ENCODE measurements at regions not wholly inside any gene's neighbourhood (a gene's known extent, or its start where the extent isn't known, plus 50 kb on each side); places are given as distances from the start of the nearest gene placed in this dataset.
A peak's percentile ranks its signal among the peaks of the same experiment; 100 is the strongest.

DNA sequence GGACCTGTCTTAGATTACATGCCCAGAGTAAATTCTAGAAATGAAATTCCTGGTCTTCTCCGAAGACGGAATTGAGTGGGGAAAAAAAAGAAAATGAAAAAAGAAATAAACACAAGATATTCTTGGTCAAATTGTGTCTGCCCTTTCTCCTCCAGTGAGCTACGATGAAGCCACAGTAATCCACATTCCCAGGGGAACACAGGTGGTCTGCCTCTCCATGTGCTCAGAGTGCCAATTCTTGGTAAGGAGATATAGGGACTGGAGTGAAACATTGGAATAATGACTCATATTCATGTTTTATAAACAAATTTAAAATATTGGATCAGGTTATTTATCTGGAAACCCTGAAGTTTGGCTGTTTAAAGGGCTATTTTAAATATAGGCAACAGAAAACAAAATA lies 54.2 kb upstream of the MGST2 start:
- DNase-seq (ENCODE audit: low spot score) = no peak

DNA sequence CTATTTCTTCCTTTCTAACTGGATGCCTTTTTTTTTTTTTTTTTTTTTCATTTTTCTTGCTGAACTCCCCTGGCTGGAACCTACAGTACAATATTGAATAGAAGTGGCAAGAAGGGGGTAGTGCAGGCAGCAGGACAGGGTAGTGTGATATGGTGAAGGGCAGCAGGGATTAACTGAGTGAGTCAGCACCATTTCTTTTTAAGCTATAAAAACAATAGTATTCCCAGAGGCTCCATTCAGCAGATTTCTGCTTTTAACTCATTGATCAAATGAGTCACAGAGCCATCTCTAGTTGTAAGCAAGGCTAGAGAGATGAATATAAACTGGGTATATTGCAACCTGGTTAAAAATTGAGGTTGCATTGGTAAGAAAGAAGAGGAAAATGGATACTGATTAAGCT lies 53.6 kb upstream of the SETD7 start:
- DNase-seq (ENCODE audit: low spot score) = peak; percentile 46

DNA sequence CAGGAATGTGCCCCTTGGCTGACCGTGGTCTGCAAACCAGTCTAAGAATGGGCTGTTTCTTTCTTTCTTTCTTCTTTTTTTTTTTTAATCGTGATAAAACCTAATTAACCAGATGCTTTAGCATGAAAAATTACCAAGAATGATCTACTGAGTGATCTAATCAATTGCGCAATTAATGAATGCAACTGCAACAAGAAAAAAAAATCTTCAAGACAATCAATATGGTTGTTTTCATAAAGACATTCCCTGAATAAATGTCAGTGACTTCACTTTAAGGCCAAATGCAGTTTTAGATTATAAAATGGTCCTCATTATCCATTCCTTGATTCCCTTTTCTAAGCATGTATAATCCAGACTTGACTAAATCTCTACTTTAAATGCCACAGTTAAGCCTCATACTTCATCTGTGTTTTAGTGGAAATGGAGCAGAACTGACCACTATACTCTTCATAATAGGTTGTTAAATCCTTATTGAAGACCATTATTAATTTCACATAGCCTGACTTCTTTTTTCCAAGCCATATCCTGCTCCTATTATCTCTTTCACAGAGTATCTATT lies 51.6 kb upstream of the SETD7 start:
- DNase-seq (ENCODE audit: low spot score) = no peak

DNA sequence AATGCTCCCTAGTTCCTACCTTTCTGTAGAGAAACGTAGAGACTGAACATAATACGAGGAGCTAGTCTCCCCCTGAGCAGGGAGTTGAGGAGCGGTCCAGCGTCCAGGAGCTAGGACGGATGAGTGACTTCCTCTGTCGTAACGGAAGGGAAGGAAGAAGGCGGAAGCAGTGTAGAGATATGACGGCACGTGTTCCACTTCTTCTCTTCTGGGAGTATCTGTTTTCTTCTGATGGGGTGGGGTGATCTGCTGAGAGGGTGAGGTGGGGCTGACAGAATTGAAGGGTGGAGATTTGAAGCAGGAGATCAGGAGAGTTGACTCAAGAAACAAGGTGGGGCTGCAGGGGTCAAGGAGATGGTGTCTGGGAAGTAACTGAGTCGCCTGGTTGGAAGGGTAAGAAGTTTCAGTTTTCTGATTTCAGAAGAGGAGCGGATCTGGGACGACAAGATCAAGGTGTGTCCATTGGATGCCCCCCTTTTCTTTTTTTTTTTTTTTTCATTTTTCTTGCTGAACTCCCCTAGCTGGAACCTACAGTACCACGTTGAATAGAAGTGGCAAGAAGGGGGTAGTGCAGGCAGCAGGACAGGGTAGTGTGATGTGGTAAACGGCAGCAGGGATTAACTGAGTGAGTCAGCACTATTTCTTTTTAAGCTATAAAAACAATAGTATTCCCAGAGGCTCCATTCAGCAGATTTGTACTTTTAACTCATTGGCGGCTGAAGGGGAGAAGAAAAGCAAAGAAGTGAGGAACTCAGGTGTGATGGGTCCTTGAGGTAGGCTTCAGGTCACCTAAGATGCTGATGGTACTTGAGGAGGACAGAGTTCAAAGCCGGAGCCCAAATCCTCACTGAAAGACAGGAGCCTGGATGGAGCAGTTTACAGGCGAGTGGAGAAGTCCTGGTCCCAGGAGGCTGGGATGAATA lies 50.8 kb upstream of the SETD7 start:
- peak; percentile 58 for DNase-seq (ENCODE audit: low spot score)

DNA sequence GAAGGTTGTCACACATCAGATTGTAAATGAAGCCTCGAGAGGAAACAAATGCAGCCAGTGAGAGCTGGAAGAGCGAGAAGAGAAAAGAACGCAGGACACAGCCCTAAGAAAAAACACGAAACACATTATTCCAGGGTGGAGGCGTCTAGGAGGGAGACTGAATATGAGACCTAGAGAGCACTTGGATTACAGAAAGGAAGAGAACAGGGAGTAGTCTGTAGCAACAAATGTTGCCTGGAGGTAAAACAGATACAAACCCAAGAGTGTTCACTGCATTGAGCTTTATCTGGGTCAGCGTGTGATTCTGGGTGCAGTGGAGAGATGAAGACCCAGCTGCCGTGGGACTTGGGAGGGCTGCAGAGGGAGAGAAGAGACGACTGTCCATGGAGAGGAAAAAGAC lies 50.1 kb upstream of the SETD7 start:
- no peak for DNase-seq (ENCODE audit: low spot score)
